ENCODE measurements at regions not wholly inside any gene's neighbourhood (a gene's known extent, or its start where the extent isn't known, plus 50 kb on each side); places are given as distances from the start of the nearest gene placed in this dataset.

- Mint-ChIP-seq H3K4me1 (no peaks in the 10 kb centered on the region), H3K4me3 (no peak overlapping the region), H3K27me3 (no peaks in the 10 kb centered on the region), H3K9me3 (no peaks in the 10 kb centered on the region), H3K36me3 (ENCODE audit: low read depth) (no peaks in the 10 kb centered on the region), H3K27ac (no peak overlapping the region)
- DNase-seq = no peak
- intact Hi-C loops (cut with micrococcal nuclease) = no loop called here
These were observed 497.6 kb downstream of the SUCLG1 start for GRCh38 chr2:83961512-83961911.

- Mint-ChIP-seq H3K27ac (no peak overlapping the region), H3K9me3 (no peaks in the 10 kb centered on the region), H3K27me3 (no peaks in the 10 kb centered on the region), H3K4me1 (no peaks in the 10 kb centered on the region), H3K4me3 (no peak overlapping the region), H3K36me3 (ENCODE audit: low read depth) (no peaks in the 10 kb centered on the region)
- intact Hi-C loops (cut with micrococcal nuclease) = no loop called here
- no peak for DNase-seq
These were observed 498.7 kb downstream of the SUCLG1 start for GRCh38 chr2:83960371-83960770.

GRCh38 chr2:83959266-83959665, 499.8 kb downstream of the SUCLG1 start:
- H3K36me3 Mint-ChIP-seq (ENCODE audit: low read depth) = no peaks in the 10 kb centered on the region
- intact Hi-C loops (cut with micrococcal nuclease) = no loop called here
- H3K4me3 Mint-ChIP-seq = no peak overlapping the region
- no peak for DNase-seq
- H3K27me3 Mint-ChIP-seq = no peaks in the 10 kb centered on the region
- H3K27ac Mint-ChIP-seq = no peak overlapping the region
- no peaks in the 10 kb centered on the region for H3K4me1 Mint-ChIP-seq
- H3K9me3 Mint-ChIP-seq = no peaks in the 10 kb centered on the region

- H3K27ac Mint-ChIP-seq = no peak overlapping the region
- H3K4me1 Mint-ChIP-seq = no peaks in the 10 kb centered on the region
- intact Hi-C loops (cut with micrococcal nuclease) = no loop called here
- DNase-seq = no peak
- no peaks in the 10 kb centered on the region for H3K27me3 Mint-ChIP-seq
- no peak overlapping the region for H3K4me3 Mint-ChIP-seq
- no peaks in the 10 kb centered on the region for H3K36me3 Mint-ChIP-seq (ENCODE audit: low read depth)
- H3K9me3 Mint-ChIP-seq = no peaks in the 10 kb centered on the region
These were observed 502.1 kb downstream of the SUCLG1 start for GRCh38 chr2:83956991-83957390.

- Mint-ChIP-seq H3K27me3 (no peaks in the 10 kb centered on the region), H3K9me3 (no peaks in the 10 kb centered on the region), H3K4me1 (no peaks in the 10 kb centered on the region), H3K4me3 (no peak overlapping the region), H3K36me3 (ENCODE audit: low read depth) (no peaks in the 10 kb centered on the region), H3K27ac (no peak overlapping the region)
- no peak for DNase-seq
- intact Hi-C loops (cut with micrococcal nuclease) = no loop called here
These were observed 505.4 kb downstream of the SUCLG1 start for GRCh38 chr2:83953697-83954096.

- no peaks in the 10 kb centered on the region for H3K27me3 Mint-ChIP-seq
- H3K27ac Mint-ChIP-seq = no peak overlapping the region
- peak; percentile 23 for DNase-seq
These were observed 507.6 kb downstream of the SUCLG1 start for GRCh38 chr2:83951378-83951947.

GRCh38 chr2:83949361-83949760, 509.7 kb downstream of the SUCLG1 start:
- Mint-ChIP-seq H3K4me1 (no peaks in the 10 kb centered on the region), H3K27me3 (no peaks in the 10 kb centered on the region), H3K36me3 (ENCODE audit: low read depth) (no peaks in the 10 kb centered on the region), H3K27ac (no peak overlapping the region), H3K9me3 (no peaks in the 10 kb centered on the region), H3K4me3 (no peak overlapping the region)
- intact Hi-C loops (cut with micrococcal nuclease) = no loop called here
- DNase-seq = no peak

More at GRCh38 chr2:83951378-83951947, 507.6 kb downstream of the SUCLG1 start:
- Mint-ChIP-seq H3K4me3 (no peak overlapping the region), H3K36me3 (ENCODE audit: low read depth) (no peaks in the 10 kb centered on the region), H3K9me3 (no peaks in the 10 kb centered on the region), H3K4me1 (no peaks in the 10 kb centered on the region)
- intact Hi-C loops (cut with micrococcal nuclease) = no loop called here

GRCh38 chr2:83944191-83944590, 514.9 kb downstream of the SUCLG1 start:
- H3K4me3 Mint-ChIP-seq = no peak overlapping the region
- intact Hi-C loops (cut with micrococcal nuclease) = no loop called here
- no peaks in the 10 kb centered on the region for H3K27me3 Mint-ChIP-seq
- no peaks in the 10 kb centered on the region for H3K36me3 Mint-ChIP-seq (ENCODE audit: low read depth)
- no peaks in the 10 kb centered on the region for H3K9me3 Mint-ChIP-seq
- DNase-seq = no peak
- no peaks in the 10 kb centered on the region for H3K4me1 Mint-ChIP-seq
- no peak overlapping the region for H3K27ac Mint-ChIP-seq

GRCh38 chr2:83943265-83943664, 515.8 kb downstream of the SUCLG1 start:
- H3K27me3 Mint-ChIP-seq = no peaks in the 10 kb centered on the region

GRCh38 chr2:83941886-83942285, 517.2 kb downstream of the SUCLG1 start:
- no peaks in the 10 kb centered on the region for H3K27me3 Mint-ChIP-seq
- no peaks in the 10 kb centered on the region for H3K4me1 Mint-ChIP-seq
- H3K4me3 Mint-ChIP-seq = no peak overlapping the region
- no peaks in the 10 kb centered on the region for H3K9me3 Mint-ChIP-seq
- H3K27ac Mint-ChIP-seq = no peak overlapping the region
- no peak for DNase-seq
- no peaks in the 10 kb centered on the region for H3K36me3 Mint-ChIP-seq (ENCODE audit: low read depth)
- intact Hi-C loops (cut with micrococcal nuclease) = no loop called here

More at GRCh38 chr2:83943265-83943664, 515.8 kb downstream of the SUCLG1 start:
- intact Hi-C loops (cut with micrococcal nuclease) = no loop called here
- no peaks in the 10 kb centered on the region for H3K36me3 Mint-ChIP-seq (ENCODE audit: low read depth)
- H3K4me1 Mint-ChIP-seq = no peaks in the 10 kb centered on the region
- no peak overlapping the region for H3K4me3 Mint-ChIP-seq
- DNase-seq = no peak
- H3K9me3 Mint-ChIP-seq = no peaks in the 10 kb centered on the region
- H3K27ac Mint-ChIP-seq = no peak overlapping the region

GRCh38 chr2:83933749-83934148, 525.3 kb downstream of the SUCLG1 start:
- no peaks in the 10 kb centered on the region for H3K27me3 Mint-ChIP-seq
- no peak for DNase-seq
- no peaks in the 10 kb centered on the region for H3K9me3 Mint-ChIP-seq
- no peaks in the 10 kb centered on the region for H3K4me1 Mint-ChIP-seq
- no peak overlapping the region for H3K4me3 Mint-ChIP-seq
- H3K27ac Mint-ChIP-seq = no peak overlapping the region
- H3K36me3 Mint-ChIP-seq (ENCODE audit: low read depth) = no peaks in the 10 kb centered on the region
- intact Hi-C loops (cut with micrococcal nuclease) = no loop called here

- Mint-ChIP-seq H3K4me1 (no peaks in the 10 kb centered on the region), H3K4me3 (no peak overlapping the region), H3K27ac (no peak overlapping the region), H3K9me3 (no peaks in the 10 kb centered on the region), H3K36me3 (ENCODE audit: low read depth) (no peaks in the 10 kb centered on the region), H3K27me3 (no peaks in the 10 kb centered on the region)
- DNase-seq = no peak
- intact Hi-C loops (cut with micrococcal nuclease) = no loop called here
These were observed 535.5 kb downstream of the SUCLG1 start for GRCh38 chr2:83923531-83923930.

GRCh38 chr2:83916559-83916958, 542.5 kb downstream of the SUCLG1 start:
- Mint-ChIP-seq H3K27me3 (no peaks in the 10 kb centered on the region), H3K9me3 (no peaks in the 10 kb centered on the region), H3K36me3 (ENCODE audit: low read depth) (no peaks in the 10 kb centered on the region), H3K4me1 (no peaks in the 10 kb centered on the region), H3K4me3 (no peak overlapping the region), H3K27ac (no peak overlapping the region)
- intact Hi-C loops (cut with micrococcal nuclease) = no loop called here
- DNase-seq = no peak

GRCh38 chr2:83915381-83915780, 543.7 kb downstream of the SUCLG1 start:
- Mint-ChIP-seq H3K9me3 (no peaks in the 10 kb centered on the region), H3K27me3 (no peaks in the 10 kb centered on the region), H3K36me3 (ENCODE audit: low read depth) (no peaks in the 10 kb centered on the region), H3K4me3 (no peak overlapping the region), H3K27ac (no peak overlapping the region), H3K4me1 (no peaks in the 10 kb centered on the region)
- no peak for DNase-seq
- intact Hi-C loops (cut with micrococcal nuclease) = no loop called here

- DNase-seq = no peak
- Mint-ChIP-seq H3K36me3 (ENCODE audit: low read depth) (no peaks in the 10 kb centered on the region), H3K27ac (no peak overlapping the region), H3K4me1 (no peaks in the 10 kb centered on the region), H3K4me3 (no peak overlapping the region), H3K9me3 (no peaks in the 10 kb centered on the region), H3K27me3 (no peaks in the 10 kb centered on the region)
- intact Hi-C loops (cut with micrococcal nuclease) = no loop called here
These were observed 550.3 kb downstream of the SUCLG1 start for GRCh38 chr2:83908750-83909149.

Data from activated CD4-positive, alpha-beta T cell treated with anti-CD3 and anti-CD28 coated beads, Interleukin-2, amount 10 ng/mL, durations not matched to agents 24 days and 14 days (primary cell).